ENCODE measurements at regions not wholly inside any gene's neighbourhood (a gene's known extent, or its start where the extent isn't known, plus 50 kb on each side); places are given as distances from the start of the nearest gene placed in this dataset.

- peaks cover 0 to 3% of the 10 kb centered on the region in 2 donors for H3K9me3 ChIP-seq (ENCODE audit: control insufficient read depth in 2 of 2, insufficient read depth in 1 of 2, low read depth in 1 of 2, low read length in 1 of 2)
- H3K4me1 ChIP-seq (ENCODE audit: control insufficient read depth in 3 of 3, insufficient read depth in 2 of 3, low read depth in 1 of 3, low read length in 2 of 3), result no peaks in the 10 kb centered on the region
- no peak overlapping the region for H3K4me3 ChIP-seq (ENCODE audit: low read depth in 1 of 3, low read length in 3 of 3)
- FAIRE-seq, result no peak
- DNase-seq, result no peak
- H3K36me3 ChIP-seq (ENCODE audit: control insufficient read depth in 3 of 3, insufficient read depth in 2 of 3, low read depth in 1 of 3, low read length in 3 of 3), result no peaks in the 10 kb centered on the region
- no peak overlapping the region for H3K27ac ChIP-seq (ENCODE audit: low read depth in 1 of 3, low read length in 2 of 3)
- H3K27me3 ChIP-seq (ENCODE audit: control insufficient read depth in 3 of 3, insufficient read depth in 3 of 3, low read length in 3 of 3), result no peaks in the 10 kb centered on the region
Measured at GRCh38 chr13:67856955-67857354, 626.8 kb upstream of the PCDH9 start.

GRCh38 chr13:67855741-67856238, 625.7 kb upstream of the PCDH9 start:
- H3K9me3 ChIP-seq (ENCODE audit: control insufficient read depth in 2 of 2, insufficient read depth in 1 of 2, low read depth in 1 of 2, low read length in 1 of 2), result peaks cover 0 to 3% of the 10 kb centered on the region in 2 donors
- no peaks in the 10 kb centered on the region for H3K36me3 ChIP-seq (ENCODE audit: control insufficient read depth in 3 of 3, insufficient read depth in 2 of 3, low read depth in 1 of 3, low read length in 3 of 3)
- FAIRE-seq, result no peak
- WGBS, 3 donors, result 10 to 15% (median 13%) methylated on average over 4 of the region's 4 CpGs
- H3K27me3 ChIP-seq (ENCODE audit: control insufficient read depth in 3 of 3, insufficient read depth in 3 of 3, low read length in 3 of 3), result no peaks in the 10 kb centered on the region
- no peak for DNase-seq
- no peak overlapping the region for H3K27ac ChIP-seq (ENCODE audit: low read depth in 1 of 3, low read length in 2 of 3)
- no peaks in the 10 kb centered on the region for H3K4me1 ChIP-seq (ENCODE audit: control insufficient read depth in 3 of 3, insufficient read depth in 2 of 3, low read depth in 1 of 3, low read length in 2 of 3)
- no peak overlapping the region for H3K4me3 ChIP-seq (ENCODE audit: low read depth in 1 of 3, low read length in 3 of 3)

GRCh38 chr13:67854990-67855389, 624.9 kb upstream of the PCDH9 start:
- peaks cover 0 to 3% of the 10 kb centered on the region in 2 donors for H3K9me3 ChIP-seq (ENCODE audit: control insufficient read depth in 2 of 2, insufficient read depth in 1 of 2, low read depth in 1 of 2, low read length in 1 of 2)
- WGBS, 3 donors, result 20 to 58% (median 42%) methylated on average over 4 of the region's 4 CpGs
- H3K27ac ChIP-seq (ENCODE audit: low read depth in 1 of 3, low read length in 2 of 3), result no peak overlapping the region
- DNase-seq (no peak), FAIRE-seq (no peak)
- H3K4me3 ChIP-seq (ENCODE audit: low read depth in 1 of 3, low read length in 3 of 3), result no peak overlapping the region
- no peaks in the 10 kb centered on the region for H3K4me1 ChIP-seq (ENCODE audit: control insufficient read depth in 3 of 3, insufficient read depth in 2 of 3, low read depth in 1 of 3, low read length in 2 of 3)
- H3K36me3 ChIP-seq (ENCODE audit: control insufficient read depth in 3 of 3, insufficient read depth in 2 of 3, low read depth in 1 of 3, low read length in 3 of 3), result no peaks in the 10 kb centered on the region
- no peaks in the 10 kb centered on the region for H3K27me3 ChIP-seq (ENCODE audit: control insufficient read depth in 3 of 3, insufficient read depth in 3 of 3, low read length in 3 of 3)

GRCh38 chr13:67844574-67844973, 614.4 kb upstream of the PCDH9 start:
- Histone ChIP-seq H3K27ac (ENCODE audit: low read depth in 1 of 3, low read length in 2 of 3) (no peak overlapping the region), H3K27me3 (ENCODE audit: control insufficient read depth in 3 of 3, insufficient read depth in 3 of 3, low read length in 3 of 3) (no peaks in the 10 kb centered on the region), H3K4me3 (ENCODE audit: low read depth in 1 of 3, low read length in 3 of 3) (no peak overlapping the region), H3K9me3 (ENCODE audit: control insufficient read depth in 2 of 2, insufficient read depth in 1 of 2, low read depth in 1 of 2, low read length in 1 of 2) (no peaks in the 10 kb centered on the region), H3K4me1 (ENCODE audit: control insufficient read depth in 3 of 3, insufficient read depth in 2 of 3, low read depth in 1 of 3, low read length in 2 of 3) (no peaks in the 10 kb centered on the region), H3K36me3 (ENCODE audit: control insufficient read depth in 3 of 3, insufficient read depth in 2 of 3, low read depth in 1 of 3, low read length in 3 of 3) (no peaks in the 10 kb centered on the region)
- WGBS, 3 donors, result 52 to 69% (median 58%) methylated on average over 2 of the region's 2 CpGs
- FAIRE-seq, result no peak
- DNase-seq, result no peak

GRCh38 chr13:67841071-67841470, 610.9 kb upstream of the PCDH9 start:
- no peaks in the 10 kb centered on the region for H3K4me1 ChIP-seq (ENCODE audit: control insufficient read depth in 3 of 3, insufficient read depth in 2 of 3, low read depth in 1 of 3, low read length in 2 of 3)
- no peaks in the 10 kb centered on the region for H3K27me3 ChIP-seq (ENCODE audit: control insufficient read depth in 3 of 3, insufficient read depth in 3 of 3, low read length in 3 of 3)
- FAIRE-seq, result no peak
- no peak overlapping the region for H3K4me3 ChIP-seq (ENCODE audit: low read depth in 1 of 3, low read length in 3 of 3)
- no peaks in the 10 kb centered on the region for H3K9me3 ChIP-seq (ENCODE audit: control insufficient read depth in 2 of 2, insufficient read depth in 1 of 2, low read depth in 1 of 2, low read length in 1 of 2)
- DNase-seq, result no peak
- no peaks in the 10 kb centered on the region for H3K36me3 ChIP-seq (ENCODE audit: control insufficient read depth in 3 of 3, insufficient read depth in 2 of 3, low read depth in 1 of 3, low read length in 3 of 3)
- WGBS, 3 donors, result 73 to 83% (median 79%) methylated on average over 7 of the region's 7 CpGs
- H3K27ac ChIP-seq (ENCODE audit: low read depth in 1 of 3, low read length in 2 of 3), result no peak overlapping the region

- Histone ChIP-seq H3K27ac (ENCODE audit: low read depth in 1 of 3, low read length in 2 of 3) (no peak overlapping the region), H3K9me3 (ENCODE audit: control insufficient read depth in 2 of 2, insufficient read depth in 1 of 2, low read depth in 1 of 2, low read length in 1 of 2) (no peaks in the 10 kb centered on the region), H3K4me3 (ENCODE audit: low read depth in 1 of 3, low read length in 3 of 3) (no peak overlapping the region), H3K4me1 (ENCODE audit: control insufficient read depth in 3 of 3, insufficient read depth in 2 of 3, low read depth in 1 of 3, low read length in 2 of 3) (no peaks in the 10 kb centered on the region), H3K27me3 (ENCODE audit: control insufficient read depth in 3 of 3, insufficient read depth in 3 of 3, low read length in 3 of 3) (no peaks in the 10 kb centered on the region), H3K36me3 (ENCODE audit: control insufficient read depth in 3 of 3, insufficient read depth in 2 of 3, low read depth in 1 of 3, low read length in 3 of 3) (no peaks in the 10 kb centered on the region)
- FAIRE-seq, result no peak
- no peak for DNase-seq
Measured at GRCh38 chr13:67833564-67833963, 603.4 kb upstream of the PCDH9 start.

GRCh38 chr13:67829641-67830040, 599.5 kb upstream of the PCDH9 start:
- H3K27ac ChIP-seq (ENCODE audit: low read depth in 1 of 3, low read length in 2 of 3), result no peak overlapping the region
- H3K4me1 ChIP-seq (ENCODE audit: control insufficient read depth in 3 of 3, insufficient read depth in 2 of 3, low read depth in 1 of 3, low read length in 2 of 3), result no peaks in the 10 kb centered on the region
- no peak overlapping the region for H3K4me3 ChIP-seq (ENCODE audit: low read depth in 1 of 3, low read length in 3 of 3)
- WGBS, 3 donors, result 87 to 95% (median 93%) methylated on average over 3 of the region's 3 CpGs
- H3K27me3 ChIP-seq (ENCODE audit: control insufficient read depth in 3 of 3, insufficient read depth in 3 of 3, low read length in 3 of 3), result no peaks in the 10 kb centered on the region
- no peak for FAIRE-seq
- H3K9me3 ChIP-seq (ENCODE audit: control insufficient read depth in 2 of 2, insufficient read depth in 1 of 2, low read depth in 1 of 2, low read length in 1 of 2), result no peaks in the 10 kb centered on the region
- H3K36me3 ChIP-seq (ENCODE audit: control insufficient read depth in 3 of 3, insufficient read depth in 2 of 3, low read depth in 1 of 3, low read length in 3 of 3), result no peaks in the 10 kb centered on the region
- no peak for DNase-seq

- no peaks in the 10 kb centered on the region for H3K4me1 ChIP-seq (ENCODE audit: control insufficient read depth in 3 of 3, insufficient read depth in 2 of 3, low read depth in 1 of 3, low read length in 2 of 3)
- DNase-seq (no peak), FAIRE-seq (no peak)
- H3K27ac ChIP-seq (ENCODE audit: low read depth in 1 of 3, low read length in 2 of 3), result no peak overlapping the region
- H3K36me3 ChIP-seq (ENCODE audit: control insufficient read depth in 3 of 3, insufficient read depth in 2 of 3, low read depth in 1 of 3, low read length in 3 of 3), result no peaks in the 10 kb centered on the region
- H3K4me3 ChIP-seq (ENCODE audit: low read depth in 1 of 3, low read length in 3 of 3), result no peak overlapping the region
- no peaks in the 10 kb centered on the region for H3K27me3 ChIP-seq (ENCODE audit: control insufficient read depth in 3 of 3, insufficient read depth in 3 of 3, low read length in 3 of 3)
- no peaks in the 10 kb centered on the region for H3K9me3 ChIP-seq (ENCODE audit: control insufficient read depth in 2 of 2, insufficient read depth in 1 of 2, low read depth in 1 of 2, low read length in 1 of 2)
Measured at GRCh38 chr13:67827992-67828391, 597.9 kb upstream of the PCDH9 start.

GRCh38 chr13:67821606-67822005, 591.5 kb upstream of the PCDH9 start:
- 55 to 59% (median 57%) methylated on average over 2 of the region's 2 CpGs for WGBS, 3 donors
- Histone ChIP-seq H3K27ac (ENCODE audit: low read depth in 1 of 3, low read length in 2 of 3) (no peak overlapping the region), H3K9me3 (ENCODE audit: control insufficient read depth in 2 of 2, insufficient read depth in 1 of 2, low read depth in 1 of 2, low read length in 1 of 2) (no peaks in the 10 kb centered on the region), H3K27me3 (ENCODE audit: control insufficient read depth in 3 of 3, insufficient read depth in 3 of 3, low read length in 3 of 3) (no peaks in the 10 kb centered on the region), H3K4me3 (ENCODE audit: low read depth in 1 of 3, low read length in 3 of 3) (no peak overlapping the region), H3K36me3 (ENCODE audit: control insufficient read depth in 3 of 3, insufficient read depth in 2 of 3, low read depth in 1 of 3, low read length in 3 of 3) (no peaks in the 10 kb centered on the region), H3K4me1 (ENCODE audit: control insufficient read depth in 3 of 3, insufficient read depth in 2 of 3, low read depth in 1 of 3, low read length in 2 of 3) (no peaks in the 10 kb centered on the region)
- FAIRE-seq, result no peak
- no peak for DNase-seq
